ENCODE measurements at regions not wholly inside any gene's neighbourhood (a gene's known extent, or its start where the extent isn't known, plus 50 kb on each side); places are given as distances from the start of the nearest gene placed in this dataset.
"Not testable (repeated sequence)": the region's sequence is repeated elsewhere in the genome, so short reads cannot be mapped to it uniquely, and the experiment has no call there.

- DNase-seq: no peak
Observed at GRCh38 chr4:66095065-66095464, 424.8 kb upstream of the EPHA5 start.

- DNase-seq: no peak
Observed at GRCh38 chr4:66094070-66094469, 423.8 kb upstream of the EPHA5 start.

- no peak for DNase-seq
Observed at GRCh38 chr4:66091786-66092185, 421.5 kb upstream of the EPHA5 start.

DNA sequence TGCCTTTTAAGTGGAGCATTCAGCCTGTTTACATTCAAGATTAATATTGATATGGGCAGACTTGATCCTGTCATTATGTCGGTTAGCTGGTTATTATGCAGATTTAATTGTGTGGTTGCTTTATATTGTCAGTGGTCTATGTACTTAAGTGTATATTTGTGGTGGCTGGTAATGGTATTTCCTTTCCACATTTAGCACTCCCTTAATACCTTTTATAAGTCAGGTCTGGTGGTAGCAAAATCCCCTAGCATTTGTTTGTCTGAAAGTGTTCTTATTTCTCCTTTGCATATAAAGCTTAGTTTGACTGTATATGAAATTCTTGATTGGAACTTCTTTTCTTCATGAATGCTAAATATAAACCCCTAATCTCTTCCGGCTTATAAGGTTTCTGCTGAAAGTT lies 403.7 kb upstream of the EPHA5 start:
- no peak for DNase-seq

DNA sequence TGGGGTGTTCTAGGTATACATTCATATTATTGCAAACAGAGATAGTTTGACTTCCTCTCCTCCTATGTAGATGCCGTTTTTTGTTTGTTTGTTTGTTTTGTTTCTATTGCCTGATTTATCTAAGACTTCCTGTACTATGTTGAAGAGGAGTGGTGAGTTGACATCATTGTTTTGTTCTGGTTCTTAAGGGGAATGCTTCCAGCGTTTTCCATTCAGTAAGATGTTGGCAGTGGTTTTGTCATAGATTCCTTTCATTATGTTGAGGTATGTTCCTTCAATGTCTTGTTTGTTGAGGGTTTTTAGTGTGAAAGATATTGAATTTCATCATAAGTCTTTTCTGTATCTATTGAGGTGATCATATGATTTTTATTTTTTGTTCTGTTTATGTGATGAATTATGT lies 401.6 kb upstream of the EPHA5 start:
- no peak for DNase-seq

GRCh38 chr4:66062921-66063320 lies 392.6 kb upstream of the EPHA5 start:
- DNase-seq: no peak

- no peak for DNase-seq
Observed at GRCh38 chr4:66062044-66062443, 391.8 kb upstream of the EPHA5 start.

DNA sequence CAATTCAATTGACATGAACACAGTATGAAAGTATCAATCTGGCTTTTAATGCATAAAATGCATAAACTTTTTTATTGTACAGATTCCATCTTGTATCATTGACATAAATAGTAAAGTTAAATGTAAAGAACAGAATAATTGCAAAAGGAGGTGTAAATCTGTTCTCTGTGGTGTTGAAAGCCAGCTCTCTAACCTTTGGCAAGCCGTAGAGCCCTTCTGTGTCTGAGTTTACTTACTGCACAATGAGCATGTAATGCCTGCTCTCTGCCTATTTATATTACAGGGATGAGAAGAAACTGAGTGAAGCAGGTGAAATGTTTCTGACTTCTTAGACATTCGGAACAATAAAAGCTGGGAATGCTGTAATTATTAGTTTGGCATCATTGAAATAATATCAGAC lies 389.3 kb upstream of the EPHA5 start:
- no peak for DNase-seq

- DNase-seq: no peak
Observed at GRCh38 chr4:66059136-66059535, 388.8 kb upstream of the EPHA5 start.

DNA sequence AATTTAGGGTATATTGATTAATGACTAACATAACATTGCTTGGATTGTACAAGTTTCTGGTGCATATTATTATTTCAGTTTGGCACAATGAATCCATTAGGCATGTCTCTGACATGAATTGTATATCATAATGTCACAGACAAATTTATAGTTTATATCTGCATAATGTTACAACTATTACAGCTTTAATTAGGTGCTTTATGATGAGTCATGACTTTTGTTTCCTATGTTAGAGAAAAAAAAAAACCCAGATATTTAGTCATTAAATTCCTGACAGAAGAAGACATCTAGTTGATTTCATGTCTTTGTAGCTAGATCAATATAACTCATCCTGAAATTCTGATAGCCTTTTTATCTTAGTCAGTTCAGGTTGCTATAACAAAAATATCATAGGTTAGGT lies 385.7 kb upstream of the EPHA5 start:
- no peak for DNase-seq

DNA sequence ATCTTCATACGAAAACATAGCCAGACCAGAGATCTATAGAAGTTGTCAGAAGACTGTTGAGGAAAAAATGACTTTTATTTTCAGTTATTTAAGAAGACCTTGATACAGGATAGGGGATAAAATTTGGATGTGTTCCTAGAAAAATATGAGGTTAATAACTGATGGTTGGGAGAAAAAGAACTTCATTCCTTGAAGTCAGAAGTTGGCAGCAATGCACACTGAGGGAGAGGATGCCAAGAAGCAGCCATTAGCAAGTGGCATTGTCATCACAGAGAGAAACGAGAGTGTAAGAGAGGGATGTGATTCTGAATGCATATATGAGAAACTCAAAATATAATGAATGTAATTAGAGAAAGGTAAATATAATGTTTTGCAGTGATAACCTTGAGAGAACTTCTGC lies 382.1 kb upstream of the EPHA5 start:
- no peak for DNase-seq

- DNase-seq: no peak
Observed at GRCh38 chr4:66048861-66049260, 378.6 kb upstream of the EPHA5 start.

- no peak for DNase-seq
Observed at GRCh38 chr4:66045913-66046312, 375.6 kb upstream of the EPHA5 start.

DNA sequence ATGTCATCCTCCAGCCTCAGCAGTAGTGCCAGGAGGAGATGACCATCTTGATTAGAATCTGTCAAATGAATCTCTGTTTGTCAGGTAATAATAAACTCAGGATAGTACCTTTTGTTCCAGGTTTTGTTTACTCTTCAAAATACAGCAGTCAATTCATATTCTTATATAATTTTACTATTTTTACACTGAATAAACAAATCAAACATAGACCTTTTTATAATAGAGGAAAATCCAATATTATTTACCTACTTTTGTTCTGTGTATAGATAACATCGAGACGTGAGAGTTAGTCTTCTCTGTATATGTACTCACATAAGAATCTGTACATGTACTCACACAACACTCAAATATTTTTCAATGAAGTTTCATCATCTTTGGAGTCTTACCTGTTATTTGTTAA lies 365.4 kb upstream of the EPHA5 start:
- DNase-seq: no peak

DNA sequence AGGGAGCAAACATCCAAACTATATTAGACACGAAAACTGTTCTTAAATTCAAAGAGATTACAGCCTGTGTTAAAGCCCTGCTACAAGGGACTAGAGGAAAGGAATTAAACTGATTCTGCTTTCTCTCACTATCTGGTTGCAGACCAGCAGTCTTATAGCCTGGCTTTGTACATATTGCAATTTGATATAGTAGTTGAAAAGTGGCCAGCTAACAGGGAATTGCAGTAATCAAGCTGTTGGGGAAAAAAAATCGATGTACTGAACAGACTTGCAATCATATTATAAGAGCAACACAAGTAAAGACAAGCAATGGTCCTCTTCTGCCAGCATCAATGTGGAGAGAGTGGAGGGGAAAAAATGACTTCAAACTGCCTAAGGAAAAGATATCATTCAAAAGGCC lies 364.4 kb upstream of the EPHA5 start:
- no peak for DNase-seq

- no peak for DNase-seq
Observed at GRCh38 chr4:66034262-66034661, 364.0 kb upstream of the EPHA5 start.

DNA sequence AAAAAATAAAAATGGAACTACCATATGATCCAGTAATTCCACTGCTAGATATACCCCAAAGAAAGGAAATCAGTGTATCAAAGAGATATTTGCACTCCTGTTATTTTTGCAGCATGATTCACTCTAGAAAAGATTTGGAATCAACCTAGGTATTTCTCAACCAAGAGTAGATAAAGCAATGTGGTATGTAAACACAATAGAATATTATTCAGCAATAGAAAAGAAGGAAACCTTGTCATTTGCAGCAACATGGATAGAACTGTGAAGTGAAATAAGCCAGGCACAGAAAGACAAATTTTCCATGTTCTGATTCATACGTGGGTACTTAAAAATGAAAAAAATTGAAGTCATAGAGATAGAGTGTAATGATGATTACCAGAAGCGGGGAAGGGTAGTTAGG lies 362.3 kb upstream of the EPHA5 start:
- no peak for DNase-seq

- DNase-seq: no peak
Observed at GRCh38 chr4:66028668-66029067, 358.4 kb upstream of the EPHA5 start.

GRCh38 chr4:66023061-66023460 lies 352.8 kb upstream of the EPHA5 start:
- DNase-seq: no peak

DNA sequence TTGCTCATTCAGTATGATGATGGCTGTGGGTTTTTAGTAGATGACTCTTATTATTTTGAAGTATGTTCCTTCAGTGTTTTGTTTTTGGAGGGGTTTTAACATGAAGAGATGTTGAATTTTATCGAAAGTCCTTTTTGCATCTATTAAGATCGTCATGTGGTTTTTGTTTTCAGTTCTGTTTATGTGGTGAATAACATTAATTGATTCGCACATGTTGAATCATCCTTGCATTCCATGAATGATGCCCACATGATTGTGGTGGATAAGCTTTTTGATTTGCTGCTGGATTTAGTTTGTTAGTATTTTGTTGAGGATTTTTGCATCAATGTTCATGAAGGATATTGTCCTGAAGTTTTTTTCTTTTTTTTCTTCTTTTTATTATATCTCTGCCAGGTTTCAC lies 347.4 kb upstream of the EPHA5 start:
- DNase-seq: no peak

GRCh38 chr4:66016240-66016639 lies 346.0 kb upstream of the EPHA5 start:
- DNase-seq: no peak

DNA sequence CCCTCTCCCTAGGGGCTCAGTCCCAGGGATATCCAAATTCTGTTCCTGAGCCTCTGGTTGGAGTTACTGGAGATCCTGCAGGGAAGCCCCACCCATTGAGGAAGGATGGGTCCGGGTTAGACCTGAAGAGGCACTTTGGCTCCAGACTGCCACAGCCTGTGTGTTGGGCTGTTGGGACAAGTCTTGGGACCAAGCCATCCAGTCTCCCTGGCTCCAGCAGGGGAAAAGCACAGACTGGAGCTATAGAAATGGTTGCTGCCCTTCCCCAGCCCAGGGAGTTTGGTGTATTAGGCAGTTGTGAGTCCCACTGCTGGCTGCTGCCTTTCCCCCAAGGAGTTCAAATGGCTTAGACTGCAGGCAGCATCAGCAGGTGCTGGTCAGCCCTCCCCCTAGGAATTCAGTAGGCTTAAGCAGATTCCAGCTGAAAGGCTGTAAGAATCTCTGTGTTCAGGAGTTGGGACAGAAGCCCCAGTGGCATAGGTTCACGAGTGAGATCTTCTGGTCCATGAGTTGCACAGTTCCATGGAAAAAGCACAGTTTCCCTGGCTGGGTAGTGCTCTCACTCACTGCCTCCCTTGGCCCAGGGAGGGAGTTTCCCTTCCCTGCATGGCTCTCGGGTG lies 344.0 kb upstream of the EPHA5 start:
- no peak for DNase-seq

DNA sequence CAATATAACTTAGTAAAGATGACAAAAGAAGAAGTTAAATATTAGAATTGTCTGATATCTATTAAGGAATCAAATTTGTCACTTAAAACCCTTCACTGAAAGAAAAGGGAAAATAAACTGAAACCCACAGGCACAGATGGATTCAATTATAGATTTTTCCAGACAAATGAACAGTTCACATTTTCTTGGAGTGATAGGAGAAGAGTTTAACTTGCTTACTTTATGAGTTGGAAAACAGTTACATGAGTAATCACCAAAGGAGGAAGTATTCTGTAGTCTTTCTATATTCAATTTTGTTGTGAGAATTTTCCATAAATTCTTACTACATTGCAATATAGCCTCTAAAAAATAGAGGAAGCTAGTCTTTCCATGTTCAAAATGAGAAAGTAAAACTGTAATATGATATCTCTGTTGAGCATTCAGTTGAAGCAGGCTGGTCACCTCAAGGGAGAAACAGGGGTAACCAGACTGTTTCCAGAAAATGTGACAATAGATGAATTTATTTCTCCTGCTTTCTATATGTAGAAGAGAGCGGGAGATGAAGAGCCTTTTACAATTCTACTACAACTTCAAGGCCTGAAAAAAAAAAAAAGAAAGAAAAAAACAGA lies 330.3 kb upstream of the EPHA5 start:
- DNase-seq: no peak

DNA sequence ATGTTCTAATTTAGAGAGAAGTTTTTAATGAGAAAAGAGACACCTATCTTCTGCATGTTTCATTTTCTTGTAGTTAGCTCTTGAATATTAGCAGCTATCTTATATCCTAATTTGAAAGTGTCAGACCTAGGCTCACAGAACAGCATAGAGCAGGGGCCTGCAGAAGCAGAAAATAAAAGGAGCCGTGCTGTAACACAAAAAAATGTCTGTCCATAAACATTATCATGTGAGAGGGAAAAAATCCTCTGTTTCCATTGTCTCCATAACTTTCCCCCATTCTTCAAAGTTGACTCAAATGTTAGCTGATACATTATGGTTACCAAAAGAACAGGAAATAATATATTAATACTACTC lies 329.2 kb upstream of the EPHA5 start:
- DNase-seq: no peak

GRCh38 chr4:65998807-65999517 lies 328.7 kb upstream of the EPHA5 start:
- not testable (repeated sequence) for DNase-seq

All from activated T-cell treated with anti-CD3 and anti-CD28 coated beads, Interleukin-2, amount 50 U/mL, for 48 hours (primary cell).